Right atrium auricular region (tissue), 2 donors: ENCODE measurements at regions not wholly inside any gene's neighbourhood (a gene's known extent, or its start where the extent isn't known, plus 50 kb on each side); places are given as distances from the start of the nearest gene placed in this dataset.

Source experiments
- DNase-seq: peaks from one replicate; pipeline ENCODE4 v3.0.0-alpha.2; 2019; ENCODE audit warnings: low spot score
- H3K27ac ChIP-seq, 2 donors: fragments of 200-600 bp; sonication (generic); 1 replicate in 1 of 2; 2 replicates in 1 of 2; pipeline ENCODE4 v1.5.1; 2016 to 2019
- H3K27me3 ChIP-seq, 2 donors: fragments of 200-600 bp; sonication (generic); one replicate each; pipeline versions ENCODE4 v1.5.1 to v1.6.0; 2017 to 2019
- H3K36me3 ChIP-seq: fragments of 200-600 bp; sonication (generic); one replicate; pipeline ENCODE4 v1.5.1; 2016
- H3K4me1 ChIP-seq, 2 donors: fragments of 200-600 bp; sonication (generic); one replicate each; pipeline versions ENCODE4 v1.5.1 to v1.6.0; 2017 to 2019
- H3K4me3 ChIP-seq, 2 donors: fragments of 200-600 bp; sonication (generic); 1 replicate in 1 of 2; 2 replicates in 1 of 2; pipeline ENCODE4 v1.5.1; 2017 to 2019; ENCODE audit warnings: mild to moderate bottlenecking in 1 of 2, moderate library complexity in 1 of 2
- H3K9me3 ChIP-seq, 2 donors: fragments of 200-600 bp; sonication (generic); one replicate each; pipeline ENCODE4 v1.5.1; 2019
- TF ChIP-seq, protein P1 (sequence below), 2 donors: fragments of 200-600 bp; sonication (generic); IDR thresholded peaks; one replicate each; pipeline ENCODE4 v1.5.1; 2019; ENCODE audit warnings: antibody characterized with exemption in 2 of 2

DNA sequence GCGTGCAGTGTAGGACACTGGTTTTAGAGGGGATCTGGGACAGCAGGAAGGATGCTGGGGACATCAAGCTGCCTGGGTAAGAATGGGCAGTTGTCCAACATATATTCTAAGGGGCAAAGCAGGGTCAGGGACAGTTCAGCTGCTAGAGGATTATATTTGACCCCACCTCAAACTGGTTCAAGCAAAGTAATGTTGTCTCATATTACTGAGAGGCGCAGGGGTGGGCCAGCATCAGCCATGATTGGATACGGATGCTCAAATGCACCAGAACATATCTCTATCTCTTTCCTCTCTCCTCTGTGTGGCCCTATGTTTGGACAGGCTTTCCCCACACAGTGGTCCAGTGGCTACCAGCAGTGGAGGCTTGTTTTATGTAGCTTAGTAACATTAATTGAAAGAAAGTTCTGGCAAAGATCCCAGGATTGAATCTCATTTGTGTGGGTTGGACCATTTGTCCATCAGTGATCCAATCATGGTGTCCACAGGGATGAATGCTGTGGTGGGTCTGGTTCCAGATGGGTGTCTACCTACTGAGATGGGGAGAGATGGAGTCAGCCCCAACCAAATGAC lies 49.8 kb upstream of the RGMA start:
- Histone ChIP-seq H3K27me3 (no peaks in the 10 kb centered on the region), H3K9me3 (no peaks in the 10 kb centered on the region), H3K27ac (no peak overlapping the region), H3K4me1 (no peaks in the 10 kb centered on the region), H3K4me3 (no peak overlapping the region), H3K36me3 (no peaks in the 10 kb centered on the region)
- TF ChIP-seq, protein P1, sequence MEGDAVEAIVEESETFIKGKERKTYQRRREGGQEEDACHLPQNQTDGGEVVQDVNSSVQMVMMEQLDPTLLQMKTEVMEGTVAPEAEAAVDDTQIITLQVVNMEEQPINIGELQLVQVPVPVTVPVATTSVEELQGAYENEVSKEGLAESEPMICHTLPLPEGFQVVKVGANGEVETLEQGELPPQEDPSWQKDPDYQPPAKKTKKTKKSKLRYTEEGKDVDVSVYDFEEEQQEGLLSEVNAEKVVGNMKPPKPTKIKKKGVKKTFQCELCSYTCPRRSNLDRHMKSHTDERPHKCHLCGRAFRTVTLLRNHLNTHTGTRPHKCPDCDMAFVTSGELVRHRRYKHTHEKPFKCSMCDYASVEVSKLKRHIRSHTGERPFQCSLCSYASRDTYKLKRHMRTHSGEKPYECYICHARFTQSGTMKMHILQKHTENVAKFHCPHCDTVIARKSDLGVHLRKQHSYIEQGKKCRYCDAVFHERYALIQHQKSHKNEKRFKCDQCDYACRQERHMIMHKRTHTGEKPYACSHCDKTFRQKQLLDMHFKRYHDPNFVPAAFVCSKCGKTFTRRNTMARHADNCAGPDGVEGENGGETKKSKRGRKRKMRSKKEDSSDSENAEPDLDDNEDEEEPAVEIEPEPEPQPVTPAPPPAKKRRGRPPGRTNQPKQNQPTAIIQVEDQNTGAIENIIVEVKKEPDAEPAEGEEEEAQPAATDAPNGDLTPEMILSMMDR (IDR thresholded peaks at IDR 0.05): no peak
- DNase-seq: no peak
